ENCODE measurements at regions not wholly inside any gene's neighbourhood (a gene's known extent, or its start where the extent isn't known, plus 50 kb on each side); places are given as distances from the start of the nearest gene placed in this dataset.
"Not testable (repeated sequence)": the region's sequence is repeated elsewhere in the genome, so short reads cannot be mapped to it uniquely, and the experiment has no call there.

DNA sequence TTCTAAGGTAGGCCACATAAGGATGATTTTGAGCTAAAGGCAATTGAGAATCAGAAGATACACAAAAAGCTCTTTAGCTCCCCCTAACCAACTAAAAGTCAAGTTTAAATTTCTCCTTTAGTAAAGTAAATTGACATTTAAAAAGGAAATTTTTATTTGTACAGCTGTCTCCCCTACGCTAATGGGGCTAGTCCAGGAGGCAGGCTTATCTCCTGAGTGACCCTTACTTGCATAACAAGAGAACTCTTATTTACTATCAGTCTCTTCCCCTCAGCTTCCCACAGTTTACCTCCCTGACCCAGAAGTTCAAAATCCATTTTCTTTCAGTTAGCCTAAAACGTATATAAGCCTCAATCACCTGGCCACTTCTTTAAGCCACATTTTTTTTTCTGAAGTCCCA, 1002.8 kb upstream of the NRXN1 start:
- DNase-seq (ENCODE audit: low read depth, low spot score) = no peak
- H3K4me3 ChIP-seq (ENCODE audit: low read length) = no peak overlapping the region

DNA sequence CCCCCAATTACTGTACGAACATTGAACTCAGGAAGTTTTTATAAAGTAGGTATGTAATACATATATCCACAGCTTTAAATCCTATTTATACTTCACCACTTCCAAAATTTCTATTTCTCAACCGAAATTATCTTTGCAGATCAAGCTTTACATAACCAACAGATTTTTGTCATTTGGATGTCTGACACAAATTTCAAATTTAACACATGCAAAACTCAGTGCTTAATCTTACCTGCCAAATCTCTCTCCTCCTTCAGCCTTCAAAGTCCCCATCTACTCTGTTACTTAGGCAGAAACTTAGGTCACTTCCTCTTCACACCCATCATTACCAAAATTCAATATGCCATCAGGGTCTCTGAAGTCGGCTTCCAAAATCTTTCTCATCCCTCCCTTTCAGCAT, 990.1 kb upstream of the NRXN1 start:
- no peak for DNase-seq (ENCODE audit: low read depth, low spot score)

GRCh38 chr2:52017646-52018235, 985.8 kb upstream of the NRXN1 start:
- H3K4me3 ChIP-seq (ENCODE audit: low read length) = no peak overlapping the region
- no peak for DNase-seq (ENCODE audit: low read depth, low spot score)

More for the DNA sequence above, 990.1 kb upstream of the NRXN1 start:
- no peak overlapping the region for H3K4me3 ChIP-seq (ENCODE audit: low read length)

GRCh38 chr2:52006821-52007366, 975.0 kb upstream of the NRXN1 start:
- H3K4me3 ChIP-seq (ENCODE audit: low read length); DNase-seq (ENCODE audit: low read depth, low spot score): not testable (repeated sequence)

GRCh38 chr2:52000151-52000855, 968.4 kb upstream of the NRXN1 start:
- H3K4me3 ChIP-seq (ENCODE audit: low read length) = no peak overlapping the region
- DNase-seq (ENCODE audit: low read depth, low spot score) = no peak

- DNase-seq (ENCODE audit: low read depth, low spot score) = no peak
- H3K4me3 ChIP-seq (ENCODE audit: low read length) = no peak overlapping the region
Measured at GRCh38 chr2:51998890-51999289, 967.0 kb upstream of the NRXN1 start.

- no peak overlapping the region for H3K4me3 ChIP-seq (ENCODE audit: low read length)
- DNase-seq (ENCODE audit: low read depth, low spot score) = peak; percentile 1
Measured at GRCh38 chr2:51997571-51997970, 965.6 kb upstream of the NRXN1 start.

DNA sequence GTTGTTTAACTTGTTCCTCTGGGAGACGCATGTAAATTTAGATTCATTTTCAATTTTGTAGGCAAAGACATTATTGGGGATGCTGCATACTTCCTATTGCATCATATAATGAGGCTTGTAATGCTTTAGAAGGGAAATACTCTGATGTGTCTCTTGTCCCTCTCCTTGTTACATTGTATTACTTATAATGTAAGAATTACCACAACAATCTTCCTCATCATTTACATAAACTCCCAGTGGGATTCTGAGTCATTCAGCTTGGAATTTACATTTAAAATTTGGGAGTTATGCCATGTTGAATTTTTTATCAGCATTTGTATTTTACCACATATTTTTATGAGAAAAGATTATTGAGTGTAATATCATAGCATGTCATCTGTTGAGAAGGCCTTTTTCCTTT, 963.4 kb upstream of the NRXN1 start:
- no peak overlapping the region for H3K4me3 ChIP-seq (ENCODE audit: low read length)
- no peak for DNase-seq (ENCODE audit: low read depth, low spot score)

DNA sequence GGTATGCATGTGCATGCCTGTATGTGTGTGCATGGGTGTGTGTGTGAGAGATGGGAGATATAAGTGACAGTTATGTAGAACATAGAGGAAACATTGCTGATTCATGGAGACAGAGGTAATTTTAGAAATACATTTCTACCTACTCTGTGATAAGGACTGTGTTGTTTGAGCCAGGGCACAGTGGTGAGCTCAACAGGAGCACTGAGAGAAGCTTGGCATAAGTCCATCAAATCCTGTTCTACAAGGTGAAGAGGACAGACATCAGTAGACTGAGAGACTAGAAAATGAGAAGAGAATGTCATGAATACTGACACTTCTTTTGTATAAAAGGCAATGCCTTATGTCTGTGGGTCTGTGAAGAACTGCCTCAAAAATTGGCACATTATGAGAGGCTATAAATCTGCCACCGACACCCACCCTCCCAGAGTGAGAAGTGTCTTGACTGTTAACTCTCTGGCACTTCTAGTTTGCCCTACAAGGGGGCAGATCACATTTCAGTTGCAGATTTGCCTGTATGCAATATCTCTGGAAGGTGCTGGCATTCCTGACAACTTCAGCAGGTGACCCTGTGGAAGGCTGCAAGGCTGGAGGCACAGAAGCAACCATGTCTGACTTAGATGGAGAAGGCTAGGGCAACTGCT, 962.3 kb upstream of the NRXN1 start:
- no peak for DNase-seq (ENCODE audit: low read depth, low spot score)
- H3K4me3 ChIP-seq (ENCODE audit: low read length) = no peak overlapping the region

DNA sequence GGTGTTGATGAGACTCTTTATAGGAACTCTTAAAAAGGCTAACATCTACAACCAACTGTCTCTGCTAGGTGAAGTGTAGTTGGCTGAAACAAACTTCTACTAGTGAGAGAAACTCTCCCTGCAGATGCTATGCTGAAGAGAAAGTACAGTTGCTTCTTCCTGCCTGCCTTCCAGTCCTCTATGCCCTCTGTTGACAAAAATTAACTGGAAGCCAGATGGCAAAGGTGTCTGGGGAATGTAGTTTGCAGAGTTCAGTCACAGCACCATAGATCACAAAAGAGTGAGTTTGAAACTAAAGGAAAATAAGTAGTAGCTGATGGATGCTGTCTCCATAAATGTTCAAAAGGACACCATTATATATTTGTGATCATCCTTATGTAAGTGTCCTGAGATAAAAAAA, 958.8 kb upstream of the NRXN1 start:
- H3K4me3 ChIP-seq (ENCODE audit: low read length) = no peak overlapping the region
- no peak for DNase-seq (ENCODE audit: low read depth, low spot score)

DNA sequence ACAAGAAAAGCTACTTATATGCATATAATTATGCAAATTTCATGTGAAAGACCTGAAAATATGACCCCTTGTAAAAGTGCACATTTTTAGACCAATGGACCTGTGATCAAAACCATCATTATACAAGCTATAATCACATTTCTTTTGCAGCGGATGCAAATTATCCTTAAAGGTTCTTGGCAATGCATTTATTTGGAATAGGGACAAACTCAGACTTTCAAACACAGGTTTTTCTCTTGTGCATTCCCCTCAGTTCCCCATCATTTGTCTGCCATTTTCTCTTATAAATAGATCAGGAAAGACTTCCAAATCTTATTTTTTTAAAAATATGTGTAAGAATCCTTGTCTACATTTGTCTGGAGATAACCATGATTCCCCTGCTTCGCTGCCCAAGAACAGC, 954.2 kb upstream of the NRXN1 start:
- DNase-seq (ENCODE audit: low read depth, low spot score) = no peak
- H3K4me3 ChIP-seq (ENCODE audit: low read length) = no peak overlapping the region

DNA sequence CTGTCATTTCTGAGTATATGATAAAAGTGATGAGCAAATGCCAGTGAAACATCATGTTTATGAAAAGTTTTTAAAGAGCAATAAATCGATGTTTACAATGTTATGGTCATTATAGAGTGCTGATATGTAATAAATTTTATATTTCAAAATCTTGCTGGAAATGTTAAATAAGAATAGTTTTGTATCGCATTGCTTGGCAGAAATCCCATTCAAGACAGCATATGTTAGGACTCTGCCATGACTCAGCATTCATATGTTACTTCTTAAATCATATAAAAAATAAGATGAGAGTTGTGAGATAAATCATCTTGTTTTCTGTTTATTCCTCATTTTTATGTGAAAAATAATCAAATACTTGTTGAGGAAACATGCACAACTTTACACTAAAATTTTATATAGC, 949.9 kb upstream of the NRXN1 start:
- no peak overlapping the region for H3K4me3 ChIP-seq (ENCODE audit: low read length)
- DNase-seq (ENCODE audit: low read depth, low spot score) = no peak

- no peak overlapping the region for H3K4me3 ChIP-seq (ENCODE audit: low read length)
- no peak for DNase-seq (ENCODE audit: low read depth, low spot score)
Measured at GRCh38 chr2:51976623-51977022, 944.7 kb upstream of the NRXN1 start.

- DNase-seq (ENCODE audit: low read depth, low spot score) = no peak
- no peak overlapping the region for H3K4me3 ChIP-seq (ENCODE audit: low read length)
Measured at GRCh38 chr2:51971136-51971535, 939.2 kb upstream of the NRXN1 start.

GRCh38 chr2:51969347-51969746, 937.4 kb upstream of the NRXN1 start:
- H3K4me3 ChIP-seq (ENCODE audit: low read length) = no peak overlapping the region
- DNase-seq (ENCODE audit: low read depth, low spot score) = no peak

GRCh38 chr2:51960841-51961335, 929.0 kb upstream of the NRXN1 start:
- no peak overlapping the region for H3K4me3 ChIP-seq (ENCODE audit: low read length)
- no peak for DNase-seq (ENCODE audit: low read depth, low spot score)

DNA sequence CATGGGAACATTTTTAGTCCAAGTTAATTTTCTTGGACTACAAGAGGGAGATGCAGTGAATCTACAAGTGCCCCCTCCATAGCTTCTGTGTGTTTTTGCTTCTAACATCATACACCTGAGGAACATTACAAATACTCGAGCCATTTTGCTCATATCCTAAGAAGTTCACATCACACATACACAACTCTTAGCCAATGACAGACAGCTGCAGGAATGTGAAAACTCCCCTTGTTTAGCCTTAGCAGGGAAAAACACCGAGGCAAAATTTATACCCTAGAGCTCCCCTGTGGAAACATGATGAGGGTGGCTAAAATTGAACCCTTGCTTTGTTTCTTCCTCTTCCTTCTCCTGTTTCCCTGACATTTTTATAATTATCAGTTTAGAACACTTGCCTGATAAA, 928.3 kb upstream of the NRXN1 start:
- DNase-seq (ENCODE audit: low read depth, low spot score) = no peak
- no peak overlapping the region for H3K4me3 ChIP-seq (ENCODE audit: low read length)

DNA sequence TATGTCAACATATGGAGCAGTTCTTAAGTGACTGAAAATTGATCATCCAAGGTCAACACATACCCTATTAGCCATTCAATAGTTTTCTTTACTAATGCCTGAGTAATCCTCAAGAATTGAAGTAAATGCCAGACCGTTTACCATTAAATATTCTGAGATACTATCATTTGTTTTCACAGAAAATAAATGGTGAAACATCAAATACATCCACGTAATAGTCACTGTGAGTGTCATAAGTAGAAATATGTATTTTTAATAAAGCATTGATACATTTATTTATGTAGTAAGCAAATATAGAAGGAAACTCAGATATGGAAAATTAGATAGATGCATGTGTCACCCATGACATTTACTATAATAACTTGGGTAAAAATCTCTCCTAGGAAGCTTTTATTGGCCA, 927.8 kb upstream of the NRXN1 start:
- no peak for DNase-seq (ENCODE audit: low read depth, low spot score)
- H3K4me3 ChIP-seq (ENCODE audit: low read length) = no peak overlapping the region

- DNase-seq (ENCODE audit: low read depth, low spot score) = no peak
- no peak overlapping the region for H3K4me3 ChIP-seq (ENCODE audit: low read length)
Measured at GRCh38 chr2:51953931-51954330, 922.0 kb upstream of the NRXN1 start.

DNA sequence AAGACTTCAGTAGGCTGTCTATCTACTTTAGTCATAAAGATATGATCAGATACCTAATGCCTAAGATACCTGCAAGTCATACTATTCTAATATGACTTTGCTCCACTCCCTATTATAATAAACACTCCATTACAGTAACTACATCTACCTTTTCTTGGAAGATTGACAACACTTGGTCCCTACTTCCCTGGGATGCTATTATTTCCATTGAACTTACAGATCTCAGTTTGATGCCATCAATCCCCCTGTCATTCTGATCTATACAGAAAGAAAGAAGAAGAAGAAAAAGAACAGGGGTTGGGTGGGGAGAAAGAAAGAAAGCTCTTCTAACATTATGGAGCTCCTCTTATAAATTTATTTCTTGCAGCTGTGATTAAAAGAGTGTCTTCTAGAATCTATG, 889.1 kb upstream of the NRXN1 start:
- no peak overlapping the region for H3K4me3 ChIP-seq (ENCODE audit: low read length)
- no peak for DNase-seq (ENCODE audit: low read depth, low spot score)
